Keratinocyte (primary cell): ENCODE measurements at regions not wholly inside any gene's neighbourhood (a gene's known extent, or its start where the extent isn't known, plus 50 kb on each side); places are given as distances from the start of the nearest gene placed in this dataset.

Experiments
- DNase-seq: peaks from one replicate; pipeline ENCODE4 v3.0.0-alpha.2; 2011; ENCODE audit warnings: low read depth, missing footprints, low spot score
- FAIRE-seq: peaks from 2 replicates; lab custom pipeline; 2011; peaks lifted over from hg19 to GRCh38; lab: Jason Lieb, UNC
- H2AFZ ChIP-seq: 2 replicates; pipeline ENCODE4 v1.6.0; 2012; ENCODE audit warnings: low read length, control low read depth, inconsistent platforms; ENCODE audit not compliant: control insufficient read depth
- H3K27ac ChIP-seq: 2 replicates; pipeline ENCODE4 v1.5.1; 2011; ENCODE audit warnings: low read length; ENCODE audit not compliant: control insufficient read depth, insufficient read depth
- H3K27me3 ChIP-seq: 3 replicates; pipeline ENCODE4 v1.6.0; 2011; ENCODE audit warnings: low read length; ENCODE audit not compliant: control insufficient read depth, insufficient read depth; ENCODE audit errors: extremely low read depth
- H3K36me3 ChIP-seq, 2 experiments: 2 replicates in 1 of 2; 3 replicates in 1 of 2; pipeline ENCODE4 v1.5.1; 2011; ENCODE audit warnings: low read length in 2 of 2, mild to moderate bottlenecking in 1 of 2; ENCODE audit not compliant: control insufficient read depth in 2 of 2, insufficient read depth in 2 of 2; ENCODE audit errors: extremely low read depth in 1 of 2
- H3K4me1 ChIP-seq: 3 replicates; pipeline ENCODE4 v1.5.1; 2011; ENCODE audit warnings: low read length; ENCODE audit not compliant: control insufficient read depth, insufficient read depth; ENCODE audit errors: extremely low read depth
- H3K4me2 ChIP-seq: 3 replicates; pipeline ENCODE4 v1.6.0; 2011; ENCODE audit warnings: low read depth, low read length; ENCODE audit not compliant: control insufficient read depth, insufficient read depth; ENCODE audit errors: extremely low read depth
- H3K4me3 ChIP-seq, 3 experiments: fragments of 200-600 bp in 1 of 3; sonication (generic) in 1 of 3; 2 replicates in 2 of 3; 3 replicates in 1 of 3; pipeline ENCODE4 v1.5.1; 2011 to 2016; ENCODE audit warnings: low read length in 3 of 3, mild to moderate bottlenecking in 3 of 3, control low read depth in 2 of 3, inconsistent platforms in 1 of 3, low read depth in 1 of 3, mixed read lengths in 1 of 3, mixed run types in 1 of 3, moderate library complexity in 1 of 3; ENCODE audit not compliant: control insufficient read depth in 2 of 3, insufficient read depth in 2 of 3; ENCODE audit errors: extremely low read depth in 1 of 3
- H3K79me2 ChIP-seq: 2 replicates; pipeline ENCODE4 v1.6.0; 2012; ENCODE audit warnings: low read length; ENCODE audit not compliant: control insufficient read depth, insufficient read depth
- H3K9ac ChIP-seq: 3 replicates; pipeline ENCODE4 v1.6.0; 2011; ENCODE audit warnings: low read length; ENCODE audit not compliant: control insufficient read depth, insufficient read depth; ENCODE audit errors: extremely low read depth
- H3K9me1 ChIP-seq: 3 replicates; pipeline ENCODE4 v1.6.0; 2011; ENCODE audit warnings: low read length; ENCODE audit not compliant: control insufficient read depth, insufficient read depth; ENCODE audit errors: extremely low read depth
- H3K9me3 ChIP-seq: 2 replicates; pipeline ENCODE4 v1.5.1; 2012; ENCODE audit warnings: low read depth, low read length; ENCODE audit not compliant: control insufficient read depth
- H4K20me1 ChIP-seq: 3 replicates; pipeline ENCODE4 v1.6.0; 2011; ENCODE audit warnings: low read length; ENCODE audit not compliant: control insufficient read depth, insufficient read depth; ENCODE audit errors: extremely low read depth
- EZH2 ChIP-seq: IDR thresholded peaks from one replicate; pipeline ENCODE4 v1.6.1; 2012; ENCODE audit warnings: inconsistent platforms, mild to moderate bottlenecking, low read length, moderate library complexity
- dilution Hi-C: fragments of 300-500 bp; cut with MboI; formaldehyde crosslinking; loops from one replicate; pipeline ENCODE4 v1.7.0; 2020; ENCODE audit warnings: low sequenced_read_pairs; ENCODE audit not compliant: extremely low pct_ligation_motif_present
- TF ChIP-seq, protein P1 (sequence below), 3 experiments: IDR thresholded peaks in 1 of 3; conservative IDR thresholded peaks in 1 of 3; optimal IDR thresholded peaks in 1 of 3; 2 replicates in 2 of 3; 3 replicates in 1 of 3; pipeline versions ENCODE3 to v1.5.1; 2011; ENCODE audit warnings: low read length in 3 of 3, mild to moderate bottlenecking in 3 of 3, moderate library complexity in 2 of 3, control low read depth in 1 of 3, inconsistent platforms in 1 of 3; ENCODE audit not compliant: insufficient read depth in 2 of 3; ENCODE audit errors: extremely low read depth in 1 of 3

DNA sequence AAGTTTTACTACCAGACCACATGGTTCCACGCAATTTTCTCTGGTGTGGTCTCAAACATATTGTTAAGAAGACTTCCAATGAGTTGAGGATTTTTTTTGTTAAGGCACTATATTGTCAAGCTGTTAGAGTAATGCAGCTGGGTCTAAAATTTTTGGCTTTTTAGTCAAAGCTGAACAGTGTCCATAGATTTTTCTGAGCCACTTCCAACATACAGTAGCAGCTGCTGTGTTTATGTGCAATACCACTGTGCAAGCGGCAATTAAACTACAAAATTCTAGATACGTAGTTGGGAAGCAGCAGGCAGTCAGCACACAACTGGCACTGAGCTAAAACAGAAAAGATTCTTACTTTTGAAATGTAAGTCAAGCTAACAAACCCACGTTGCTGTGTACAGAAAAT, 1551.1 kb upstream of the AGA start:
- Histone ChIP-seq H4K20me1 (no peaks in the 10 kb centered on the region), H3K27me3 (no peaks in the 10 kb centered on the region), H3K9ac (no peak overlapping the region), H3K9me3 (peaks cover 2% of the 10 kb centered on the region), H3K36me3 (no peaks in the 10 kb centered on the region), H3K4me2 (no peak overlapping the region), H3K4me1 (no peaks in the 10 kb centered on the region), H3K79me2 (no peaks in the 10 kb centered on the region), H2AFZ (no peak overlapping the region), H3K4me3 (no peak overlapping the region), H3K9me1 (no peaks in the 10 kb centered on the region), H3K27ac (no peak overlapping the region)
- DNase-seq (no peak), FAIRE-seq (no peak)
- dilution Hi-C loops: no loop called here
- TF ChIP-seq, protein P1, sequence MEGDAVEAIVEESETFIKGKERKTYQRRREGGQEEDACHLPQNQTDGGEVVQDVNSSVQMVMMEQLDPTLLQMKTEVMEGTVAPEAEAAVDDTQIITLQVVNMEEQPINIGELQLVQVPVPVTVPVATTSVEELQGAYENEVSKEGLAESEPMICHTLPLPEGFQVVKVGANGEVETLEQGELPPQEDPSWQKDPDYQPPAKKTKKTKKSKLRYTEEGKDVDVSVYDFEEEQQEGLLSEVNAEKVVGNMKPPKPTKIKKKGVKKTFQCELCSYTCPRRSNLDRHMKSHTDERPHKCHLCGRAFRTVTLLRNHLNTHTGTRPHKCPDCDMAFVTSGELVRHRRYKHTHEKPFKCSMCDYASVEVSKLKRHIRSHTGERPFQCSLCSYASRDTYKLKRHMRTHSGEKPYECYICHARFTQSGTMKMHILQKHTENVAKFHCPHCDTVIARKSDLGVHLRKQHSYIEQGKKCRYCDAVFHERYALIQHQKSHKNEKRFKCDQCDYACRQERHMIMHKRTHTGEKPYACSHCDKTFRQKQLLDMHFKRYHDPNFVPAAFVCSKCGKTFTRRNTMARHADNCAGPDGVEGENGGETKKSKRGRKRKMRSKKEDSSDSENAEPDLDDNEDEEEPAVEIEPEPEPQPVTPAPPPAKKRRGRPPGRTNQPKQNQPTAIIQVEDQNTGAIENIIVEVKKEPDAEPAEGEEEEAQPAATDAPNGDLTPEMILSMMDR (optimal IDR thresholded peaks at IDR 0.05 in 1 of 3, IDR thresholded peaks at IDR 0.05 in 1 of 3, conservative IDR thresholded peaks at IDR 0.05 in 1 of 3; ENCODE audit: extremely low read depth in 1 of 3, insufficient read depth in 2 of 3, low read length in 3 of 3): no peak
- no peak for TF ChIP-seq EZH2

DNA sequence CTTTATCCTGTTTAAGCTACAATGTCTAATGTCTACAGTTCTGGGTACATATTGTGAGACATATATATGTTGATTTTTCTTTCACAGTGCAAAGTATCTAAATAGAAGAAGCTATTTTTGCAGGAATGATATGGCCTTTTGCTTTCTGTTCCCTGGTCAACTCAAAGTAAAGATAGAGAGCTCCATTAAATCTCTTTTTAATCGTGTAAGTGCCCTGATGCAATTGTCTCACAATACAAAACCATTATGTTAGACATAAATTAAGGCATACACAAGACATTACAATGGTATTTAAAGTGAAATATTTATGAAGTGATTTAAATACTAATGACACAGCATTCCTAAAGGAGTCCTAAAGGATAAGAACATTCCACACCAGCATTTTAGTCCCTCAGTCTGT, 1559.7 kb upstream of the AGA start:
- dilution Hi-C loops: no loop called here
- Histone ChIP-seq H3K79me2 (no peaks in the 10 kb centered on the region), H3K27ac (no peak overlapping the region), H3K4me1 (no peaks in the 10 kb centered on the region), H3K9me1 (no peaks in the 10 kb centered on the region), H3K36me3 (no peaks in the 10 kb centered on the region), H4K20me1 (no peaks in the 10 kb centered on the region), H3K9ac (no peak overlapping the region), H3K27me3 (no peaks in the 10 kb centered on the region), H2AFZ (no peak overlapping the region), H3K4me3 (no peak overlapping the region), H3K9me3 (peaks cover 2% of the 10 kb centered on the region), H3K4me2 (no peak overlapping the region)
- TF ChIP-seq, protein P1 (optimal IDR thresholded peaks at IDR 0.05 in 1 of 3, IDR thresholded peaks at IDR 0.05 in 1 of 3, conservative IDR thresholded peaks at IDR 0.05 in 1 of 3; ENCODE audit: extremely low read depth in 1 of 3, insufficient read depth in 2 of 3, low read length in 3 of 3): no peak
- no peak for TF ChIP-seq EZH2
- no peak for DNase-seq
- no peak for FAIRE-seq
